HG02678 (cell line): ENCODE measurements at regions not wholly inside any gene's neighbourhood (a gene's known extent, or its start where the extent isn't known, plus 50 kb on each side); places are given as distances from the start of the nearest gene placed in this dataset.

ENCODE experiments used
- ATAC-seq: cut with Tn5 transposase; IDR thresholded peaks from one replicate; pipeline ENCODE4 v1.9.1; 2021; ENCODE audit warnings: mild to moderate bottlenecking, moderate library complexity; ENCODE audit not compliant: unreplicated experiment

GRCh38 chr2:12162269-12163247, 416.1 kb downstream of the LPIN1 start:
- no peak for ATAC-seq

DNA sequence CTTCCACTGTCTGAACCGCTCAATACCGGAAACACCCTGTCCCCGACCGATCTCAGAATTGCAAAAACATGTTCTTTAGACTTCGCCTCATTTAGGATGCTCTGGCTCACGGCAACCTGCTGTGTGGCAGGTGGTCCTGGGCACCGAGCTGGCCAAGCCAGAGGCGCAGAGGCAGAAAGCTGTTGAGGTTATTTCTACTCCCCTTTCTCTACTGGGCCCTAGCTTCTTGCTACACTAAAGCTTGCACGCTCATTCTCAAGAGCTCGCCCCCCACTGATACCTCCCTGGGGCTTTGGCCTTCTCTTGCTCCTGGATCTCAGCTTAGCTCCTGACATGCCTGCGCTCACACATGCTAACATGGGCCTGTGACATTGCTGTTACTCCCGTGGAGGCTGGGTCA, 417.4 kb downstream of the LPIN1 start:
- no peak for ATAC-seq

- ATAC-seq: no peak
Observed at GRCh38 chr2:12164689-12165088, 418.3 kb downstream of the LPIN1 start.

DNA sequence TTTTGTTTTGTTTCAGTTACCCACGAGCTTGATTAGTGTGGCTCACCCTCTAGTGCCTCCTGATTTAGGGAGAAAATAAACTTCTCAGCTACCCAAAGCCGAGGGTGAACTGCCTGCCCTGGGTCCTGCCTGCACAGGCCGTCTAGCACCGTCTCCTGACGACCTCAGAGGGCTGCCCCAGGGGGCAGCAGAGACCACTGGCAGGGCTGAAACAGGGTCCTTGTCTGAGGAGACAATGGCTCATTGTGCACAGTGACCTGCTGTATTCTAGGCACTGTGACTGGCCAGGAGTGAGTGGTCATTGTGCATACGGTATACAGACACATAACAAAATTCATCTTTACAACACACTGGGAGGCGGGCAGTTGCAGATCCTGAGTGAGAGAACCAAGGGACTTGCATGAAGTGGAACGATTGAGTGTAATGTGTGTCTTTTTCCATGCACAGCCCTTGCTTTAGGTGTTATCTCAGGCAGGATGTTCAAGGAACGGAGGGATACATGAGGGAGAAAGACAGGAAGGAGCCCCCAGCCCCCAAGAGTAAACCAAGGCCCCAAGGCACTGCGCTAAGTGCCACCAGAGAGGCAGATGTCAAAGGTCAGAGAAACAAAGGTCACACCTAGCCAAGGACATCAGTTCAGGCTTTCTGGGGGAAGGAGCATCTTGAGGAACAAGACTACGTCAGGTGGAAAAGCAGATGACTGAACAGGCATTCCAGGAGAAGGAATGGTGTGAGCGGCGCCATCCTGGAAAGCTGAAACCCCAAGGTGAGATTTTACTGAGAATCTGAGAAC, 421.3 kb downstream of the LPIN1 start:
- ATAC-seq: no peak

- no peak for ATAC-seq
Observed at GRCh38 chr2:12168354-12168753, 421.9 kb downstream of the LPIN1 start.

- ATAC-seq: no peak
Observed at GRCh38 chr2:12168791-12169388, 422.5 kb downstream of the LPIN1 start.

GRCh38 chr2:12169721-12170120, 423.3 kb downstream of the LPIN1 start:
- no peak for ATAC-seq

- no peak for ATAC-seq
Observed at GRCh38 chr2:12170121-12170520, 423.7 kb downstream of the LPIN1 start.

- ATAC-seq: no peak
Observed at GRCh38 chr2:12173271-12173942, 427.0 kb downstream of the LPIN1 start.

- no peak for ATAC-seq
Observed at GRCh38 chr2:12173943-12174340, 427.5 kb downstream of the LPIN1 start.

DNA sequence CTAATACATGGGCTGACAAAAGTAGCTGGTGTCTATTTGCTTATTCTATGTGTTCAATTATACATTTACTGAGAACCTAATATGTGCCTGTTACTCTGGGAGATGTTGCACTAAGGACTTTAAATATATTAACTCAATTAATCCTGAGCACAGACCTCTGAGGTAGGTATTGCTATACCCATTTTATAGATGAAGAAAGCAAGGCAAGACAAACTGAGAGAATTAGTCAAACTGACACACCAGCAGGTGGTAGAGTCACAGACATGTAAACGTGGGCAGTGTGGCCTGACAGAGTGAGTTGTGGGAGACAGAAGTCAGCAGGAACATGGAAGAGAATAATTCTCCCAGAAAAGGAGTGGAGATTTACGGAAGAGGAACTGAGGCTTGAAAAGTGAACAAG, 428.9 kb downstream of the LPIN1 start:
- ATAC-seq: no peak

DNA sequence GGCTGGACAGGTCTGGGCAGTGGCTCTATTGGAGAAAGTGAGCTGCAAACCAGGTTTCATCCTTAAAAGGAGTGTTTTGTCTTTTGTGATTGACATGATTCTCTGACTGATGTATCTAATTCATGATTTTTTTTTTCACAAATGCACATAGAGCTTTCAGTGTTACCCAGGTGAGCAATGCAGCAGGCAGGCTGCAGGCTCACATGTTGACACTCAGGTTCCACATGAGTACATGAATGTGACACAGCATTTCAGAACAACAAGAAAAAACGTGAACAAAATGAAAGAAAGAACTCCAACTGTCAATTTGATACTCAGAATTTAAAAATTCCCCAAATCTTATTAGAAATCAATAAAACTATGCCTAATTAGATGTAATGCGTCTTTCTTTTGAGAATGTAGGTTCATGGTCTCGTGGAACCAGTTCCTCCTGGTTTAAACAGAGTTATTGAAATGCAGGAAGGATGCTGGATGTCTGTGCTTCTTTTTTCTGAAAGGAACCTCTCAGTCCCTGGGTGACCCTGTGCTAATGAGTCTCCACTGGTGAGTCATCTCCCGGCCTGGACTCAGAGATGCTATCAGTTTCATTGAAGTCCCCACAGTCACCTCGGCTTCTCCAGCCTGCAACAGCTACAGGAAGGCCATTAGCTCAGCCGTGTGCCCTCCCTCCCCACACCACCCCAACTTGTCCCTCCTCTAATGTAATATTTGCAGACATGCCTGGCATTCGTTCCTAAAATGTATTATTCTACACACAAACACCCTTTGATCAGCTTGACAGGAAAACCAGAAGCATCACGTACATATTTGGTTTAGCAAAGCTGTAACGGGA, 430.4 kb downstream of the LPIN1 start:
- ATAC-seq: peak; percentile 70

- peak; percentile 66 for ATAC-seq
Observed at GRCh38 chr2:12177455-12178288, 431.2 kb downstream of the LPIN1 start.

GRCh38 chr2:12178289-12179080, 432.1 kb downstream of the LPIN1 start:
- no peak for ATAC-seq

DNA sequence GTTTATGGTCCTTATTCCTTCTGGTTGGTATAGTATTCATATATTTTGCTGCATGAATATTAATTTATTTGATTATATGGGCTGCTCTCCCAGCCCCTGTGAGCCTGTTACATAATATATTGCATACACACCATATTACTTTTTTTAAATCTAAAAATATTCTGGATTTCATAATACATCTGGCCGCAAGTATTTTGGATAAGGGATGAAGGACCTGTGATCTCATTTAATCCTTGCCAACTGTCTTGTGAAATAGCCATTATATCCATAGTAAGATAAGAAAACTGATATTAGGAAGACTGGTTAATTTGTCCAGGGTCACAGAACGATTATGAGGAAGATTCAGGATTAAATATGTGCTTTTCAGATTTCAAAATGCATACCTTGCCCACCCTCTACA, 433.6 kb downstream of the LPIN1 start:
- ATAC-seq: no peak

DNA sequence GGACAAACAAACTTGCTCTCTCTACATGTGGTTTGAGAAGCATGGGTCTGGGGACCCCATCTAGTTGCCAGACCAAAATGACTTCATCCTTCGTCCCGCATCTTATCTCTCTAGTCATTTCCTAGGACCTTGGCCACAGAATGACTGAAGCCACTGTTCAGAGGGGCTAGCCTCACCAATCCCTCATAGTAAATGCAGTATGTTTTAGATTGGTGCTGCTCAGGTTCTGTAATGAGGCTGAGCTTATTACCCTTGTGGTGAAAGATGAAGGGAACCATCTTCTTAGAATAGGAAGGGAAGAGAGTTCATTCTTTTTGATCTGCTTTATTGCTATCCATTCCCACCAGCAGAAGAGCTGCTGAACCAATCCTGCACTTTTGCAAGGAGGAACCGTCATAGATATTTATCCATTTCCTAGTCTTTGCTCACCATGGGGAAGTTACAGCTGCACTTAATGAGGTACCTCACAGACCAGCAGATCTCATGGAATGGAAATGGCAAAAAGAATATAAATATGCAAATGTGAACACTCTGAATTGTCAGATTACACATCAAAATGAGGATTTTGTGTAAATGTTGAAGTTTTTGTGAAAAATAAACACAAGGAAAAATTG, 436.7 kb downstream of the LPIN1 start:
- no peak for ATAC-seq

GRCh38 chr2:12192762-12193161, 446.3 kb downstream of the LPIN1 start:
- no peak for ATAC-seq

- ATAC-seq: no peak
Observed at GRCh38 chr2:12194968-12195367, 448.5 kb downstream of the LPIN1 start.
